NCI-H748 treated with DMSO at 0.1 percent for 48 hours (cell line): ENCODE measurements at regions not wholly inside any gene's neighbourhood (a gene's known extent, or its start where the extent isn't known, plus 50 kb on each side); places are given as distances from the start of the nearest gene placed in this dataset.
A peak's percentile ranks its signal among the peaks of the same experiment; 100 is the strongest.
"Not testable (repeated sequence)": the region's sequence is repeated elsewhere in the genome, so short reads cannot be mapped to it uniquely, and the experiment has no call there.

Experiments
- DNase-seq: peaks from one replicate; lab custom pipeline; 2025; lab: John Stamatoyannopoulos, UW

GRCh38 chr6:72533606-72534005 is 88.3 kb upstream of the KCNQ5 start:
- DNase-seq = no peak

GRCh38 chr6:72534236-72534635 is 87.6 kb upstream of the KCNQ5 start:
- no peak for DNase-seq

GRCh38 chr6:72535124-72535523 is 86.7 kb upstream of the KCNQ5 start:
- no peak for DNase-seq

GRCh38 chr6:72547020-72547419 is 74.8 kb upstream of the KCNQ5 start:
- DNase-seq = no peak

- no peak for DNase-seq
Observed at GRCh38 chr6:72551470-72551869, 70.4 kb upstream of the KCNQ5 start.

- DNase-seq = peak; percentile 49
Observed at GRCh38 chr6:72552938-72553337, 68.9 kb upstream of the KCNQ5 start.

GRCh38 chr6:72553531-72554511 is 68.0 kb upstream of the KCNQ5 start:
- peak; percentile 60 for DNase-seq

- no peak for DNase-seq
Observed at GRCh38 chr6:72554761-72555221, 67.1 kb upstream of the KCNQ5 start.

GRCh38 chr6:72559067-72559466 is 62.8 kb upstream of the KCNQ5 start:
- no peak for DNase-seq

GRCh38 chr6:72559555-72559954 is 62.3 kb upstream of the KCNQ5 start:
- DNase-seq = no peak

GRCh38 chr6:72560721-72561593 is 60.9 kb upstream of the KCNQ5 start:
- no peak for DNase-seq

GRCh38 chr6:72561629-72562028 is 60.2 kb upstream of the KCNQ5 start:
- DNase-seq = no peak

- DNase-seq = peak; percentile 27
Observed at GRCh38 chr6:72564231-72564630, 57.6 kb upstream of the KCNQ5 start.

- DNase-seq = not testable (repeated sequence)
Observed at GRCh38 chr6:72571993-72572392, 49.9 kb upstream of the KCNQ5 start.
